ENCODE measurements at regions not wholly inside any gene's neighbourhood (a gene's known extent, or its start where the extent isn't known, plus 50 kb on each side); places are given as distances from the start of the nearest gene placed in this dataset.

- TF ChIP-seq CTCF (IDR thresholded peaks at IDR 0.05; ENCODE audit: poor library complexity) (no peak), EZH2 (IDR thresholded peaks at IDR 0.05; ENCODE audit: borderline replicate concordance) (no peak)
These were observed 457.4 kb downstream of the SMARCA1 start for GRCh38 chrX:129065895-129066294.

Data from hepatocyte (in vitro differentiated cells).